ENCODE measurements at regions not wholly inside any gene's neighbourhood (a gene's known extent, or its start where the extent isn't known, plus 50 kb on each side); places are given as distances from the start of the nearest gene placed in this dataset.
"Not testable (repeated sequence)": the region's sequence is repeated elsewhere in the genome, so short reads cannot be mapped to it uniquely, and the experiment has no call there.

- no peaks in the 10 kb centered on the region for H3K27me3 ChIP-seq (ENCODE audit: insufficient read depth, low read length)
- TF ChIP-seq CTCF (IDR thresholded peaks at IDR 0.05; ENCODE audit: extremely low read depth, low read depth, low read length) = no peak
- no peak overlapping the region for H3K4me2 ChIP-seq (ENCODE audit: insufficient read depth, low read length)
- DNase-seq (ENCODE audit: insufficient read length, low spot score, missing footprints) = no peak
- H3K36me3 ChIP-seq (ENCODE audit: insufficient read depth, low read length) = no peaks in the 10 kb centered on the region
- no peak overlapping the region for H3K27ac ChIP-seq (ENCODE audit: low read depth, low read length)
- no peak overlapping the region for H2AFZ ChIP-seq (ENCODE audit: low read length)
- H3K9me3 ChIP-seq (ENCODE audit: low read depth, low read length) = no peaks in the 10 kb centered on the region
- no peaks in the 10 kb centered on the region for H3K79me2 ChIP-seq (ENCODE audit: insufficient read depth, low read length)
- no peaks in the 10 kb centered on the region for H4K20me1 ChIP-seq (ENCODE audit: insufficient read depth, low read length)
- no peak overlapping the region for H3K4me3 ChIP-seq (ENCODE audit: insufficient read depth, low read length)
- peaks cover 9% of the 10 kb centered on the region for H3K4me1 ChIP-seq (ENCODE audit: insufficient read depth, low read length)
Measured at GRCh38 chr1:244327533-244327932, 124.2 kb downstream of the ADSS2 start.

GRCh38 chr1:244328476-244328875, 123.2 kb downstream of the ADSS2 start:
- H3K36me3 ChIP-seq (ENCODE audit: insufficient read depth, low read length) = no peaks in the 10 kb centered on the region
- H3K27ac ChIP-seq (ENCODE audit: low read depth, low read length) = no peak overlapping the region
- H3K4me2 ChIP-seq (ENCODE audit: insufficient read depth, low read length) = no peak overlapping the region
- TF ChIP-seq CTCF (IDR thresholded peaks at IDR 0.05; ENCODE audit: extremely low read depth, low read depth, low read length) = no peak
- no peaks in the 10 kb centered on the region for H3K9me3 ChIP-seq (ENCODE audit: low read depth, low read length)
- DNase-seq (ENCODE audit: insufficient read length, low spot score, missing footprints) = no peak
- peaks cover under 1% of the 10 kb centered on the region for H3K4me1 ChIP-seq (ENCODE audit: insufficient read depth, low read length)
- no peaks in the 10 kb centered on the region for H3K27me3 ChIP-seq (ENCODE audit: insufficient read depth, low read length)
- H4K20me1 ChIP-seq (ENCODE audit: insufficient read depth, low read length) = no peaks in the 10 kb centered on the region
- no peak overlapping the region for H2AFZ ChIP-seq (ENCODE audit: low read length)
- H3K4me3 ChIP-seq (ENCODE audit: insufficient read depth, low read length) = no peak overlapping the region
- no peaks in the 10 kb centered on the region for H3K79me2 ChIP-seq (ENCODE audit: insufficient read depth, low read length)

- no peak for TF ChIP-seq CTCF (IDR thresholded peaks at IDR 0.05; ENCODE audit: extremely low read depth, low read depth, low read length)
- Histone ChIP-seq H3K4me3 (ENCODE audit: insufficient read depth, low read length) (no peak overlapping the region), H2AFZ (ENCODE audit: low read length) (no peak overlapping the region), H3K27me3 (ENCODE audit: insufficient read depth, low read length) (no peaks in the 10 kb centered on the region), H3K27ac (ENCODE audit: low read depth, low read length) (no peak overlapping the region), H3K4me1 (ENCODE audit: insufficient read depth, low read length) (no peaks in the 10 kb centered on the region), H4K20me1 (ENCODE audit: insufficient read depth, low read length) (no peaks in the 10 kb centered on the region), H3K9me3 (ENCODE audit: low read depth, low read length) (no peaks in the 10 kb centered on the region), H3K36me3 (ENCODE audit: insufficient read depth, low read length) (no peaks in the 10 kb centered on the region), H3K4me2 (ENCODE audit: insufficient read depth, low read length) (no peak overlapping the region), H3K79me2 (ENCODE audit: insufficient read depth, low read length) (no peaks in the 10 kb centered on the region)
- DNase-seq (ENCODE audit: insufficient read length, low spot score, missing footprints) = no peak
Measured at GRCh38 chr1:244329591-244330317, 122.0 kb downstream of the ADSS2 start.

- Histone ChIP-seq H3K4me1 (ENCODE audit: insufficient read depth, low read length) (no peaks in the 10 kb centered on the region), H3K4me3 (ENCODE audit: insufficient read depth, low read length) (no peak overlapping the region), H3K36me3 (ENCODE audit: insufficient read depth, low read length) (no peaks in the 10 kb centered on the region), H3K27me3 (ENCODE audit: insufficient read depth, low read length) (no peaks in the 10 kb centered on the region), H3K9me3 (ENCODE audit: low read depth, low read length) (no peaks in the 10 kb centered on the region), H3K79me2 (ENCODE audit: insufficient read depth, low read length) (no peaks in the 10 kb centered on the region), H3K27ac (ENCODE audit: low read depth, low read length) (no peak overlapping the region), H4K20me1 (ENCODE audit: insufficient read depth, low read length) (no peaks in the 10 kb centered on the region), H3K4me2 (ENCODE audit: insufficient read depth, low read length) (no peak overlapping the region), H2AFZ (ENCODE audit: low read length) (no peak overlapping the region)
- no peak for TF ChIP-seq CTCF (IDR thresholded peaks at IDR 0.05; ENCODE audit: extremely low read depth, low read depth, low read length)
- no peak for DNase-seq (ENCODE audit: insufficient read length, low spot score, missing footprints)
Measured at GRCh38 chr1:244330318-244330625, 121.4 kb downstream of the ADSS2 start.

GRCh38 chr1:244332761-244333160, 118.9 kb downstream of the ADSS2 start:
- H3K4me2 ChIP-seq (ENCODE audit: insufficient read depth, low read length); H3K4me1 ChIP-seq (ENCODE audit: insufficient read depth, low read length); H3K9me3 ChIP-seq (ENCODE audit: low read depth, low read length); H3K27me3 ChIP-seq (ENCODE audit: insufficient read depth, low read length); H3K79me2 ChIP-seq (ENCODE audit: insufficient read depth, low read length); H3K36me3 ChIP-seq (ENCODE audit: insufficient read depth, low read length); DNase-seq (ENCODE audit: insufficient read length, low spot score, missing footprints); H4K20me1 ChIP-seq (ENCODE audit: insufficient read depth, low read length); H3K4me3 ChIP-seq (ENCODE audit: insufficient read depth, low read length); H3K27ac ChIP-seq (ENCODE audit: low read depth, low read length); H2AFZ ChIP-seq (ENCODE audit: low read length): not testable (repeated sequence)

- H3K4me2 ChIP-seq (ENCODE audit: insufficient read depth, low read length); H3K79me2 ChIP-seq (ENCODE audit: insufficient read depth, low read length); H3K4me1 ChIP-seq (ENCODE audit: insufficient read depth, low read length); H3K27ac ChIP-seq (ENCODE audit: low read depth, low read length); DNase-seq (ENCODE audit: insufficient read length, low spot score, missing footprints); H3K4me3 ChIP-seq (ENCODE audit: insufficient read depth, low read length); H4K20me1 ChIP-seq (ENCODE audit: insufficient read depth, low read length); H3K36me3 ChIP-seq (ENCODE audit: insufficient read depth, low read length); H2AFZ ChIP-seq (ENCODE audit: low read length); H3K9me3 ChIP-seq (ENCODE audit: low read depth, low read length); H3K27me3 ChIP-seq (ENCODE audit: insufficient read depth, low read length): not testable (repeated sequence)
Measured at GRCh38 chr1:244334315-244334714, 117.4 kb downstream of the ADSS2 start.

All from osteoblast (primary cell).